NCI-H146 treated with DMSO at 0.1 percent for 48 hours (cell line): ENCODE measurements at regions not wholly inside any gene's neighbourhood (a gene's known extent, or its start where the extent isn't known, plus 50 kb on each side); places are given as distances from the start of the nearest gene placed in this dataset.

Experiments used
- DNase-seq: peaks from one replicate; lab custom pipeline; 2025; ENCODE audit not compliant: unreplicated experiment; lab: John Stamatoyannopoulos, UW

- DNase-seq: no peak
Measured at GRCh38 chr17:72386619-72387237, 265.9 kb downstream of the SOX9 start.

DNA sequence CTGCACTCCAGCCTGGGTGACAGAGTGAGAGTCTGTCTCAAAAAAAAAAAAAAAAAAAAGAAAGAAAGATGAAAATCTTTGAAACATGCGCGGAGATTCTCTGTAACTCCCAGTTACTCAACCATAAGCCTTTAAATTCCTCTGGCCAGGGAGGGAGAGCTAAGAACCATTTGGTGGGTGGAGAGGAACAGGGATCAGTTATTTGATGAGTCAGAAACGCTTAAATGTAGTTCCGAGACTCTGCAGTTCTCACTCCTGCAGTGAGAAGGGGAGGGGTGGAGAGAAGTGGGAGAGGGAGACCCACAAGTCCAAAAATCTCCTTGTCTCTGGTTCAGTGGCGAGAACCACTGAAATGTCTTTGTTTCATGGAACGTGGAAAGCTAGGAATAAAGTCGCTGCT is 266.7 kb downstream of the SOX9 start:
- no peak for DNase-seq

DNA sequence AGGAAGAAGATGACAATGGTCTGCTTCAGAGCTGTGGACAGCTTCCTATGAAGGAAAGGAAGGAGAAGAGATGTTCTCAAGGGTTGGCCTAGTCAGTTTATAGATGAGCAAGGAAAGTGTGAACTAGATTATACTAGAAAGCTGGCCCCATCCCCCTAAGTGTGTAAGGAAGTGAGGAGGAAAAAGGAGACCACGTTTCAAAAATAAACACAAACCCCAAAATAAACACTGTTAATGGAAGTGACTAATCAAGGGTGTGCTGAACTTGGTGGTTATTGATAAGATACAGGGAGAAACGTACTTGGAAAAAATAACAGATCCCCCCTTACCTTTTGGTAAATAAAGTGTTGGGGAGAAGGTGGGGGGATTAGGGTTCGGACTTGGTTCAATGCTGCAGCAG is 267.1 kb downstream of the SOX9 start:
- no peak for DNase-seq

- no peak for DNase-seq
Measured at GRCh38 chr17:72388765-72389473, 268.1 kb downstream of the SOX9 start.

DNA sequence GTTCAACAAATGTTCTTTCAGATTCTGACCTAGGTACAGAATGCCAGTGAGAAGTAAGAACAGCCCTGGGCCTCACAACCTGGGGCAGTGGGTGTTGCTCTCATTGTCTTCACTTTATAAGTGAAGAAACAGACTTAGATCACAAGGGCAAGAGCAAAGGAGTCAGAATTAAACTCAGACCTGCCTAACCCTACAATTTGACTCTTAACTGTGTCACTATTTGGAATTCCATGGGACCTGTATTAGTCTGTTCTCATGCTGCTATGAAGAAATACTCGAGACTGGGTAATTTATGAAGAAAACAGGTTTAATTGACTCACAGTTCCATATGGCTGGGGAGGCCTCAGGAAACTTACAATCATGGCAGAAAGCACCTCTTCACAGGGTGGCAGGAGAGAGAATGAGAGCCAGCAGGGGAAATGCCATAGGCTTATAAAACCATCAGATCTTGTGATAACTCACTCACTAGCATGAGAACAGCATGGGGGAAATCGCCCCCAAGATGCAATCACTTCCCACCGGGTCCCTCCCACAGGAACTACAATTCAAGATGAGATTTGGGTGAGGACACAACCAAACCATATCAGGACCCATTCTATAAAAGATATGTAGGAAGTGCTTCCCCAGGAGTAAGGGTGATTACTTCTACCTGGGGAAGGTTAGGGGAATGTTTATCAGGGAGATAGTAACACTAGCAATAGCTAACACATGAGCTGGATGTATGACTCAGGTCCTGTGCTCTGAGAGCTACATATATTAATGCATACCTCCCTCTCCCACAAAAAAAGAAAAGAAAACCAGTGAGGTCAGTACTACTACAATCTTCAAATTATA is 270.1 kb downstream of the SOX9 start:
- DNase-seq: no peak

DNA sequence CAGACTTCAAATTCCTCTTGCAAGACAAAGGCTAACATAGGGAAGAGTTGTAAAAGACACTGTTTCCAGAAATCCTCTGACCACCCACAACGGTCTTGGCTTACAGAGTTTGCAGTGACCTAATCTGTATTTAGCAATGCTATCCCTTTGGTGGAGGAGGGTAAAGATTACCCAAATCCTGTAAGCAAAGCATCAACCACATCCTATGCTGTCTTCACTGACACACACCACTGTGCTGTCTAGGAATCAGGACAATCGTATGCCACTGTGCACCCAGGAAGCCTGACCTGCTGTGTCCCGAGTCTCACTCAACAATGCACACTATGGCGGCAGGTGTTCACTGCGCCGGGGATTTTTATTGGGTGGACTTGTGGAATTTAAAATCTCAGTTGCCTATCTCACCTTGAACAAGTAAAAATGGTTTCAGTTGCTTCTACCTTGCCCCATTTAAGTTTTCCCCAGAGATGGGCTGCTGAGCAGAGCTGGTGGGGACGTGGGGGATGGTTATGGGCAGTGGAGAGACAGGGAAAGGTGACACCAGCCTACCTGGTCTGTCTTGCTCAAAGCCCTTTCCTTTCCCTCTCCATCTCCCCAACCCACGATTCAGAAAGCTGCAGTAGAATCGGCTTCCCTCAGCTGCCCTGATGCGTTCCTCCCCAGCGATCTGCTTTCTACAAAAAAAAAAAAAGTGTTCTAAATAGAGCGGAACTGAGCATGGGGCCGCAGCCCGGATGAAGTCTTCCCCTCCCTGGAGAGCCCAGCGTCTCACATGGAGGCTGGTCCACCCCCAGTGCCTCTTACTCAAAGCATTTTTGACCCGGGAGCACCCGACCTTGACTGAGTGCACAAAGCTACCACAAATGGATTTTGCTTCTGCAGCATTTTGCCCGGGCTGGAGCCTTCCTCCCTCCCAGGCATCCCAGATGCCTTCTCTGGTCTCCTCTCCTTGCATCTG is 271.5 kb downstream of the SOX9 start:
- DNase-seq: no peak

GRCh38 chr17:72393553-72393952 is 272.7 kb downstream of the SOX9 start:
- DNase-seq: no peak

DNA sequence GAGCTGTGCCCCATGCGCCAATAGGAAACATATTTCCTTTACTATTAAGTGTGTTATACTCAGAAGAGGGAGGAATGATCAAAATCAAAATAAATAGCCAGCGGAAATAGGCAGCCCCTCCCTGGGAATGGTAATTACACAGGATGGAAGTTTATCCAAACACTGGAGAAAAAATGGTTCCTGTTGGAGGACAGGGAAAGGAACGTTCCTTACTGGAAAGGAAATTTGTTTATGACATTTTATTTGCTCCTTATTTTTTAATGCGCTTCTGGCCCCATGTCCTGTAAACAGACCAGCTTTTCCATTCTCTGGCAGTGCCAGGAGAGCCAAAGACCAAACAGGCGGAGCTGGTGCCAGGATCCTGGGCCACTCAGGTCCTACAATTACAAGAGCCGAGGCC is 273.7 kb downstream of the SOX9 start:
- no peak for DNase-seq

- no peak for DNase-seq
Measured at GRCh38 chr17:72396121-72396520, 275.3 kb downstream of the SOX9 start.

DNA sequence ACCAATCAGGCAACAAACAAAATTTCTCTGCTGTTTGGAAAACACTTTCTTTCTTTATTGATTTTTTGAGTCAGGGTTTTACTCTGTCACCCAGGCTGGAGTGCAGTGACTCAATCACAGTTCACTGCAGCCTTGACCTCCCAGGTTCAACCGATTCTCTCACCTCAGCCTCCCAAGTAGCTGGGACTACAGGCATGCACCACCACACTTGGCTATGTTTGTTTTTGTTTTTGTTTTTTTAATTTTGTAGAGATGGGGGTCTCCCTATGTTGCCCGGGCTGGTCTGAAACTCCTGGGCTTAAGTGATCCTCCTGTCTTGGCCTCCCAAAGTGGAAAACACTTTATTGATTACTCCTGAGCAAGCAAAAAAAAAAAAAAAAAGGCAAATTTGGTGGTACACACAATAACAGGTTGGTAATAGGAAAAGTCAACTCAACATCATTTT is 276.4 kb downstream of the SOX9 start:
- no peak for DNase-seq

DNA sequence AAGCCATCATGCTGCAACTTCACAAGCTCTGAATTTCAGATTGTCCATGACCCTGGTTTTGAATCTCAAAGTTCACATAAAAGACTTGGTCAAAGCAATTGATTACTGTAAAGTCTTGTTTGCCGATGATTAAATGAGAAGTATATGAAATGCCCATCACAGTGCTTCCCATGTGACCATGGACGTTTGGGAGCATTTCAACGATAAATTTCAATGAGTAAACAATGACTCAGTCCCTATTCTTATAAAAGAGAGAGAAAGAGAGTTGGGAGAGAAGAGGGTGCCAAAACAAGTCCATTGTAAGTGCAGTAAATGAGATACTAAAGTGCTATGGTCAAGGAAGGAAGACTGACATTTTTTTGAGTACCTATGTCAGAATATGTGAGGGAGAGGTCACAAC is 276.9 kb downstream of the SOX9 start:
- DNase-seq: no peak

DNA sequence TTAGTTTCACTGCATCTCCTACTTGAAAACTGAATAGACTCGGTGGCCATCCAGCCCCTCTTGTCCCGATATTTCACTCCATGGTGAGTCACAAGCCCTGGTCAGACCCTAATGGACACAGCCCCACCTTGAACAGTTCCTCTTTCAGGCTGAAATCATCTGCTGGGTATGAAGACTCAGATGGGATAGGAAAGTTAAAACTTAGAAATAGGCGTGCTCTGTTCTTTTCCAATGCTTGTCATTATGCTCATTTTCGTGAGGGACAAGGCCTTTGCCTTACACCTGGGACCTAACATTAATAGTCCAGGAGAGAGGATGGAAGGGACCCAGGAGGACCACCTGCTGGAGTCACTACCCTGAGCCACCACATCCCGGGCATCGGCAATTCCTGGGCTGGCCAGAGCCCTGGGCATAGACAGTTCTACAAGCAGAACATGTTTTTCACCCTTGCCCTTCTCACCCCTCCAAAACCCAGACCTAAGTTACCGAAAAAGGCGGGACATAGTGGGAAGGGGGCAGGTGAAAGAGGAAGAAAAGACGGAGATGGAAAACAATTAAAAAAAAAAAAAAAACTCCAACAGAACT is 278.3 kb downstream of the SOX9 start:
- DNase-seq: no peak

GRCh38 chr17:72399608-72400487 is 279.0 kb downstream of the SOX9 start:
- no peak for DNase-seq

DNA sequence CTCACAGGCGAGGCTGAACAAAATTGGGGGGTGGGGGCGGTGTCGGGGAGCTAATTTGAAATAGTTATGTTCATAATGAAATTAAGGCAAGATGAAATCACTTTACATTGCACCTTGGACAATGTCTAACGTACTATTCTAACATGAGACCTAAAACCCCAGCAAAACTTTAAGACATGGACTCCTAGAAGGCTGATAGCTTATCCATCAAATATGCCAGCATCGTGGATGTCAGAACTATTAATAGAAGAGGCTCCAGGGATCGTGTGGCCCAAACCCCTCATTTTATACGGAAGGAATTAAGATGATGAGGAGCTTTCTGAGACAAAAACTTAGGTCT is 279.6 kb downstream of the SOX9 start:
- DNase-seq: no peak

DNA sequence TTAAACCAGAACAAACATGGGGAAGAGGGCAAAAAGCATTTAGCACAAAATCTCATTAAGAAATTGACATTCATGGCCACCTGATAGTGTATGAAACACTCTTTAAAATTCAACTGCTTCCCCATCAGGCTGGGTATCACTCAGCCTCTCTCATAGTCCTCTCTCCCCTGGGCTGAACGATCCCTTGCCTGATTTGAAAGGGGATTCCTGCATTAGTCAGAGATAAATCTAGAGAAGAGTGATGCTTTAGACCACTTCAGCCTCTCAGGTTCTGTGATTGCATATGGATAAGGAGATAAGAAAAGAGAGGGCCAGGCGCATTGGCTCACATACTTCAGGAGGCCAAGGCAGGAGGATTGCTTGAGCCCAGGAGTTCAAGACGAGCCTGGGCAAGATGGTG is 280.0 kb downstream of the SOX9 start:
- no peak for DNase-seq

DNA sequence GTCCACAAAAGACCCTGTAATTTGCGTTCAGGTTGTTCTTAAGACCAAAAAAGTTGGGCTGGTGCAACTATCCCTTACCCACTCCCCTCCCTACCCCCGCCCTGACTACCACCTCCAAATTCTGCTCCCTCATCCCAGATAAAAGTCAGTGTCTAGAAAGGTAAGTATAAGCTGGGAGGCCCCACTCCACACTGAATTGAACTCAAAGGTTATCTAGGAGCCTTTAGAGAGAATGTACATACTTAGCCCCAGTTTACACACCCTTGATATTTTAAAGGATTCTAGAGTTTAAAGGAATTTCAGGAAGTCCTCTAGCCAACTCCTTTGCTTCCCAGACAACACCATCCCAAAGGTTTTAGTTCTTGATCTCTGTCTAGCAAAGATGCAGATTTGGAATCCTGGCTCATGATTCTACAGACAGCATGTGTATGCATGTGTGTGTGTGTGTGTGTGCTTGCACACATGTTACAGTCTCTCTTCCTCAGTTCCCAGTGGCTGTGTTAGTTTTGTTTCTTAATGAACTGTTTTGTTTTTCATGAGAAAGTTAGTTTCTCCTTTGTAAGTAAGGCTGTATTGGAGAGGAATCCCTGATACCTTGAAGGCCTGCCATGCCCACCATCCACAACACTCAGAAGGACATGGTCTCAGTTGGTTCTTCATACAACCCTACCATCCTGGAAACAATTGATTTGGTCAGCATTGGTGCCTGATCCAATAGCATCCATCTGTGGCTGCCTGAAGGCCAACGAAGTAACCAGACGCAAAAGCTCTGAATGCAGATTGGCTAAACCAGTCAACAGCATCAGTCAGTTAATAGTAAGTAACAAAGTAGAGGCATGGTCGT is 281.3 kb downstream of the SOX9 start:
- DNase-seq: no peak

DNA sequence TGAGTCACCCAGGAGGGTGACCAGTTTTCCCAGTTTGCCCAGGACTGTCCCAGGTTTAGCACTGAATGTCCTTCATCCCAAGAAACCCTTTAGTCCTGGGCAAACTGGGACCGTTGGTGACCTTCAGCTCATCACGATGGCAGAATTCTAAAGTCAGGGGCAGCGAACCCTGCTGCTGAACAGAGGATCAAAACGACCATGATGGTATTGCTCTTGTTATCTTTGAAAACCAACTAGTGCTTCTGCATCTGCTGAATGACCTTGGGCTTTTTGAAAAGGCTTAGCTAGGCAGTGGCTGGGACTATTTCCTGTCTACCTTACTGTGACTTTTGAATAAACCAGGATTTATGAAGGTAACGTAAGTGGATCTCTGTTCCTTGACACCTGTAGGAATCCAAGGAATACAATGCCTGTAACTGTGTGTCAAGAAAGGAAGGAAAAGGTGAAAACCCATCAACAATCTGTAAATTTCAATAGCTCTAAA is 281.9 kb downstream of the SOX9 start:
- no peak for DNase-seq

GRCh38 chr17:72403713-72404209 is 282.9 kb downstream of the SOX9 start:
- no peak for DNase-seq
